ENCODE measurements at regions not wholly inside any gene's neighbourhood (a gene's known extent, or its start where the extent isn't known, plus 50 kb on each side); places are given as distances from the start of the nearest gene placed in this dataset.

DNA sequence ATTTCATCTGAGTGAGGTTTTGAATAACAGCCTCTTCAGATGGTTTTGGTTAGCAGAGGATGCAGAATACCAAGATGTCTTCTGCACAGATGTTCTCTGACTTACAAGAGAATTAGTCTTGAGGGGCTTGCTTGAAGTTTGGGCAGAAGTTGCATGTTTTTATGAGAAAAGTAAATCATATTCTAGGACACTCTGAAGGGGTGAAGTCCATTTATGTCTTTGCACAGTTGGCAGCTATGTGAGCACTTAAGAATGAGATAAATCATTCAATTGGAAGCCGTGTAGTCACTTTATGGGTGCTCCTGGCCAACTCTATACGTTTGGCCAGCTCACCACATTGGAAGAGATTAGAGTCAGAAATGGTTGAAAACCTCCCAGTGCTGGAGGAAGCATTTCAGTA, 252.7 kb upstream of the KCNIP4 start:
- BruUV-seq (replicated peaks) = no TSS peak
- no peak for DNase-seq (ENCODE audit: low spot score)
- ChIA-PET POLR2A (no interaction called here), CTCF (ENCODE audit: unreplicated experiment) (no interaction called here)
- H3K9me3 ChIP-seq (ENCODE audit: low read length) = no peaks in the 10 kb centered on the region
- no peak overlapping the region for H3K27ac ChIP-seq (ENCODE audit: low read depth, low read length, poor library complexity, severe bottlenecking)
- intact Hi-C loops (cut with micrococcal nuclease; ENCODE audit: unreplicated experiment) = no loop called here
- no peak overlapping the region for H3K4me3 ChIP-seq (ENCODE audit: low read depth, low read length, poor library complexity, severe bottlenecking)
- H3K79me2 ChIP-seq (ENCODE audit: insufficient read depth, low read depth, low read length) = no peaks in the 10 kb centered on the region
- no peaks in the 10 kb centered on the region for H3K9me2 ChIP-seq (ENCODE audit: insufficient read depth, low read length)
- H2AFZ ChIP-seq (ENCODE audit: low read length) = no peak overlapping the region
- no peak overlapping the region for H3K4me2 ChIP-seq (ENCODE audit: low read length)
- no peaks in the 10 kb centered on the region for H4K20me1 ChIP-seq (ENCODE audit: insufficient read depth, low read length)
- no peaks in the 10 kb centered on the region for H3K36me3 ChIP-seq (ENCODE audit: insufficient read depth, low read length)
- TF ChIP-seq, protein P1, sequence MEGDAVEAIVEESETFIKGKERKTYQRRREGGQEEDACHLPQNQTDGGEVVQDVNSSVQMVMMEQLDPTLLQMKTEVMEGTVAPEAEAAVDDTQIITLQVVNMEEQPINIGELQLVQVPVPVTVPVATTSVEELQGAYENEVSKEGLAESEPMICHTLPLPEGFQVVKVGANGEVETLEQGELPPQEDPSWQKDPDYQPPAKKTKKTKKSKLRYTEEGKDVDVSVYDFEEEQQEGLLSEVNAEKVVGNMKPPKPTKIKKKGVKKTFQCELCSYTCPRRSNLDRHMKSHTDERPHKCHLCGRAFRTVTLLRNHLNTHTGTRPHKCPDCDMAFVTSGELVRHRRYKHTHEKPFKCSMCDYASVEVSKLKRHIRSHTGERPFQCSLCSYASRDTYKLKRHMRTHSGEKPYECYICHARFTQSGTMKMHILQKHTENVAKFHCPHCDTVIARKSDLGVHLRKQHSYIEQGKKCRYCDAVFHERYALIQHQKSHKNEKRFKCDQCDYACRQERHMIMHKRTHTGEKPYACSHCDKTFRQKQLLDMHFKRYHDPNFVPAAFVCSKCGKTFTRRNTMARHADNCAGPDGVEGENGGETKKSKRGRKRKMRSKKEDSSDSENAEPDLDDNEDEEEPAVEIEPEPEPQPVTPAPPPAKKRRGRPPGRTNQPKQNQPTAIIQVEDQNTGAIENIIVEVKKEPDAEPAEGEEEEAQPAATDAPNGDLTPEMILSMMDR (conservative IDR thresholded peaks at IDR 0.05; ENCODE audit: low read length) = no peak
- TF ChIP-seq EZH2phosphoT487 (IDR thresholded peaks at IDR 0.05; ENCODE audit: borderline replicate concordance, low read depth, low read length) = no peak
- H3K4me1 ChIP-seq (ENCODE audit: insufficient read depth, low read length, poor library complexity, severe bottlenecking) = no peaks in the 10 kb centered on the region

- no TSS peak for BruUV-seq (replicated peaks)
- Histone ChIP-seq H2AFZ (ENCODE audit: low read length) (no peak overlapping the region), H3K4me1 (ENCODE audit: insufficient read depth, low read length, poor library complexity, severe bottlenecking) (no peaks in the 10 kb centered on the region), H3K27ac (ENCODE audit: low read depth, low read length, poor library complexity, severe bottlenecking) (no peak overlapping the region), H3K4me3 (ENCODE audit: low read depth, low read length, poor library complexity, severe bottlenecking) (no peak overlapping the region), H3K36me3 (ENCODE audit: insufficient read depth, low read length) (no peaks in the 10 kb centered on the region), H3K9me3 (ENCODE audit: low read length) (no peaks in the 10 kb centered on the region), H3K79me2 (ENCODE audit: insufficient read depth, low read depth, low read length) (no peaks in the 10 kb centered on the region), H3K4me2 (ENCODE audit: low read length) (no peak overlapping the region), H4K20me1 (ENCODE audit: insufficient read depth, low read length) (no peaks in the 10 kb centered on the region), H3K9me2 (ENCODE audit: insufficient read depth, low read length) (no peaks in the 10 kb centered on the region)
- no peak for TF ChIP-seq EZH2phosphoT487 (IDR thresholded peaks at IDR 0.05; ENCODE audit: borderline replicate concordance, low read depth, low read length)
- TF ChIP-seq, protein P1 (conservative IDR thresholded peaks at IDR 0.05; ENCODE audit: low read length) = no peak
- no peak for DNase-seq (ENCODE audit: low spot score)
- CTCF ChIA-PET (ENCODE audit: unreplicated experiment) = no interaction called here
- POLR2A ChIA-PET = no interaction called here
- intact Hi-C loops (cut with micrococcal nuclease; ENCODE audit: unreplicated experiment) = loop anchor here (5.0 kb wide), 1 partner anchor 319 kb away; no protein-coding TSS in a partner anchor
Observed at GRCh38 chr4:22196551-22196950, 248.0 kb upstream of the KCNIP4 start.

GRCh38 chr4:22192084-22192511, 243.5 kb upstream of the KCNIP4 start:
- BruUV-seq (replicated peaks) = no TSS peak
- intact Hi-C loops (cut with micrococcal nuclease; ENCODE audit: unreplicated experiment) = no loop called here
- no peak for DNase-seq (ENCODE audit: low spot score)
- no peak overlapping the region for H3K4me3 ChIP-seq (ENCODE audit: low read depth, low read length, poor library complexity, severe bottlenecking)
- no peaks in the 10 kb centered on the region for H3K79me2 ChIP-seq (ENCODE audit: insufficient read depth, low read depth, low read length)
- CTCF ChIA-PET (ENCODE audit: unreplicated experiment) = no interaction called here
- no peaks in the 10 kb centered on the region for H3K4me1 ChIP-seq (ENCODE audit: insufficient read depth, low read length, poor library complexity, severe bottlenecking)
- H2AFZ ChIP-seq (ENCODE audit: low read length) = no peak overlapping the region
- no peak overlapping the region for H3K27ac ChIP-seq (ENCODE audit: low read depth, low read length, poor library complexity, severe bottlenecking)
- H3K36me3 ChIP-seq (ENCODE audit: insufficient read depth, low read length) = no peaks in the 10 kb centered on the region
- POLR2A ChIA-PET = no interaction called here
- no peaks in the 10 kb centered on the region for H3K9me3 ChIP-seq (ENCODE audit: low read length)
- no peak overlapping the region for H3K4me2 ChIP-seq (ENCODE audit: low read length)
- TF ChIP-seq EZH2phosphoT487 (IDR thresholded peaks at IDR 0.05; ENCODE audit: borderline replicate concordance, low read depth, low read length) = no peak
- TF ChIP-seq, protein P1 (conservative IDR thresholded peaks at IDR 0.05; ENCODE audit: low read length) = no peak
- no peaks in the 10 kb centered on the region for H4K20me1 ChIP-seq (ENCODE audit: insufficient read depth, low read length)
- no peaks in the 10 kb centered on the region for H3K9me2 ChIP-seq (ENCODE audit: insufficient read depth, low read length)
